GM18519 (cell line): ENCODE measurements at regions not wholly inside any gene's neighbourhood (a gene's known extent, or its start where the extent isn't known, plus 50 kb on each side); places are given as distances from the start of the nearest gene placed in this dataset.
"Not testable (repeated sequence)": the region's sequence is repeated elsewhere in the genome, so short reads cannot be mapped to it uniquely, and the experiment has no call there.

ENCODE experiments used
- ATAC-seq: cut with Tn5 transposase; IDR thresholded peaks from one replicate; pipeline ENCODE4 v1.9.1; 2021; ENCODE audit warnings: mild to moderate bottlenecking, moderate library complexity; ENCODE audit not compliant: unreplicated experiment, low FRiP score

DNA sequence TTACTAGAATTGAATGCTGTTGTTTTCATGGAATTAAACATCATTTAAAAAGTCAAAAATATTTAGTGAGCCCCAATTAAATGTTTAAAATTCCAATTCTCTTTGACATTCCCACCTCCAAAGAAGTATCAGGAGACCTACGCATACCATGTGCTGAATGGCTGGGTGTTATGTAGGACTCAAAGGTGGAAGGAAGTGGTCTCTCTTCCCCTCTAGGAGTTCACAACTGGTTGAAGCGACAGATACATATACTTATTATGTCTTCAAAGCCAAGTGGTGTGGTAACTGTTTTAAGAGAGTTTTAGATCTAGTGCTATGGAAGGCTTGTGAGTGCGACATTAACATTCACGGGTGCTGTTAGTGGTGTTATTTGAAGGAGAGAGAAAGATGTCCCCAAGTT, 464.0 kb downstream of the ATP23 start:
- ATAC-seq: no peak

DNA sequence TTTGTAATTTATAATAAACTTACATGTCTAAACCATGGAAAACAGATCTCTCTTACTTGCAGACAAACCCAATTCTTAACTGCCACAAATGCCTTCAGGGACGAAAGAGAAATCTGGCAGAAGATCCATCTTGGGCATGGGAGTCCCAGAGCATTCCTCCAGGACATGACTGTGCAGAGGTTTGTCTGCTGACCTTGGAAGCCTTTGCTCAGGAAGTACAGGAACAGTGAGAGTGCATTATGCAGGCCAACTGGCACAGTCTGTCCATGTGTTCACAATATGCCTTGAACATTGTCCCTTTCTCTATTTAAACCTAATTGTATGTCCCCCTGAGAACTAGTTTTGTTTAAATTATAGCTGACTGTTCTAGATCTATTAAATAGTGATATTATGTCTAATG, 467.1 kb downstream of the ATP23 start:
- ATAC-seq: no peak

DNA sequence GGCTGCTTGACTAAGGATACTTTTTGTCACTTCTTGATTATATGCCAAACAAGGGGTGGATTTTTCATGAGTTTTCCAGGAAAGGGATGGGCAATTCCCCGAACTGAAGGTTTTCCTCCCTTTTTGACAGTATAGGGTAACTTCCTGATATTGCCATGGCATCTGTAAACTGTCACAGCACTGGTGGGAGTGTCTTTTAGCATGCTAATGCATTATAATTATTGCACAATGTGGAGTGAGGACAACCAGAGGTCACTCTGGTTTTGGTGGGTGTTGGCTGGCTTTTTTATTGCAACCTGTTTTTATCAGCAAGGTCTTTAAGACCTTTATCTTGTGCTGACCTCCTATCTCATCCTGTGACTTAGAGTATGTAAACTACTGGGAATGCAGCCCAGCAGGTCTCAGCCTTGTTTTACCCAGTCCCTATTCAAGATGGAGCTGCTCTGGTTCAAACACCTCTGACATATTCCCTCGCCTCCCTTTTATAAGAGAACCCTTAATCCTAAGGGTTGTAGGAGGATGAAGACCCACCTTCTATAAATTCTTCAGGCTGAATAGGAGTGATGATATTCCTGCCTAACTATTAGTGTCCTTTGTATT, 471.2 kb downstream of the ATP23 start:
- no peak for ATAC-seq

DNA sequence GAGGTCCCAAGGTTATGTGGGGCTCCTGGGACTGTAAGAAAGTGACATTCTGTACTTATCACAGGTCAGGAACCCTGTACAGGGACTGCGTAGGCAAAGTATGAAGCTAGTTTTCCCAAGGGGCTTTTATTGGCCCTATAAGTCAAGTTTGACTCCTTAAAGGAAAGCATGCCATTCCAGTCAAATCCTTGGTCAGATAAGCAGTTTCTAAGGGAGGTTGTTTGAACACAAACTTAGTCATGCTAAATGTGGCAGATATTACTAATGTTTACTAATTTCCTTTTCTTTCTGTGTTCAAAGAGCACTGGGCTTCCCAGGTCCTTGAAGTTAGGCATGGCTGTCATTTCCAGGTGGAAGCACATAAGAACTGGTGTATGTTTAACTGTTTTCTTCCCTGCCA, 472.4 kb downstream of the ATP23 start:
- no peak for ATAC-seq

DNA sequence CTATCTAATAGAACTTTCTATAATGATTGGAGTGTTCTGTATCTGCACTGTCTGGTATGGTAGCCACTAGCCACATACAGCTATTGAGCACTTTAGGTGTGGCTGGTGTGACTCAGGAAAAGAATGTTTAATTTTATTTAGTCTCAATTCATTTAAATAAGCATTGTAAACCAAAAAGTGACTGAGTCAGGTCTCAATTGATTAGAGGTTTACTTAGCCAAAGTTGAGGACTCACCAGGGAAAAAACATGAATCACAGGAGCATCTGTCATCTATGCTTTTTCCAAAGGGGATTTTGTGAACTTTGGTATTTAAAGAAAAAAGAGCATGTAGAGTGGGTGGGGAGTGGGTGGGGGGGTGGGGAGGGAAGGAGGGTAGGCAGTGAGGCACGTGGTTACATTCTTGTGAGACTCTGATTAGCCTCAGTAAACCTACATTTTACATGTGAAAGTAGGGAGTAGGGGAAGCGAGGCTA, 473.1 kb downstream of the ATP23 start:
- ATAC-seq: no peak

DNA sequence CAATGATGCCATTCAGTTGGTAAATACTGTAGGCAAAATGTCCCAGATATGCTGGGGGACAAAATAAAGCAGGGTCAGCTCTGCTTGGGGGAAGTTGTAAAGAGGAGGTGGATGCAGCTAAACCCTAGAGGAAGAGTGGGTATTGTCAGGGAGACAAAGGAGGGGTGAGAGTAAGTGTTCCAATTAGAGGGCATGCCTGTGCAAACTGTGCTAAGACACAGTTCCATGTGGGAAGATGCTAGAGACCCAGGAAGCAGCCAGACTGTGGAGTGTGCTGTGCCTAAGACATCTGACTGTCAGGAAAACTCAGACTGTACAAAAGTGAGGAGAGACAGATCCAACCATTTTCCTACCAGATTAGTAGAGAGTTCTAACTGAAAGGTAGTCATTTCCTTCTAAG, 474.3 kb downstream of the ATP23 start:
- ATAC-seq: no peak

DNA sequence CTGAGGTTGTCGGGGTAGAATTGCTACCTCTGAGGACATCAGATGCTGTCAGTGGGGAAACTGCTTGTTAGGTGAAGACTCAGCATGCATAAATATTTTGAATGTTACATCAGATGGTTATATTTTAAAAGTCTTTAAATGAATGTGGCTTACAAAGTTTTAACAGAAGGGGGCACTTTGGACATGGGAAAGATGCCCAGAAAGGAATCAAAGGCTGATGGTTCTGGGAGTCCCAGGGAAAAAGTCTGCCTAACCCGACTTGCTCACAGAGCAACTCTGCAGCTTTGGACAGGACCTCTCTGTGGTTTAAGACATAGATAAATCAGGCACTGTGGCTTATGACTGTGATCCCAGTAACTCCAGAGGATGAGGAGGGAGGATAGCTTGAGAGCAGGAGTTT, 474.9 kb downstream of the ATP23 start:
- ATAC-seq: no peak

DNA sequence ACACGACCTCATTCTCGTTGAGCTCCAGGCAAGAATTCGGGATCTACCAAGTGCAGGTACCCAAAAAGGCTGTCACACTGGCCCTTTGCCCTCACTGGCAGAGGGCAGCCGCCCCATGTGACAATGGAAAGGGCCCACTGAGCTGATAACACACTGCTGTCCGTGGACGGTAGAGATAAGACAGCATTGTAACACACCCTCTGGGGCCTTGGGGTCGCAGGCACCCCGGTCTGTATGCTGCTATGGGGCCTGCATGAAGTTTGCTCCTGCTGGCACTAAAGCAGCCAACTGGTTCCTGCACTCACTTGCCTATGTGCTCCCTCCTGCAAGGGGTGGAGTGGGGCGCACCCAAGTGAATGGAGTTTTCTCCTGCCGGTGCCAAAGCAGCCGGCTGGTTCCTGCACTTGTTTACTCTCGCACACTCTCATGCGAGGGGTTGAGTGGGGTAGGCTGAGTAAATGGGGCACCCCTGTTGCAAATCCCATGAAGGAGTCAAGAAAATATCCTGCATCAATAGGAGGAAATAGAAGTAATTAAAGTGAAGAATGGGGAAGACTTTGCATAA, 477.9 kb downstream of the ATP23 start:
- ATAC-seq: no peak

DNA sequence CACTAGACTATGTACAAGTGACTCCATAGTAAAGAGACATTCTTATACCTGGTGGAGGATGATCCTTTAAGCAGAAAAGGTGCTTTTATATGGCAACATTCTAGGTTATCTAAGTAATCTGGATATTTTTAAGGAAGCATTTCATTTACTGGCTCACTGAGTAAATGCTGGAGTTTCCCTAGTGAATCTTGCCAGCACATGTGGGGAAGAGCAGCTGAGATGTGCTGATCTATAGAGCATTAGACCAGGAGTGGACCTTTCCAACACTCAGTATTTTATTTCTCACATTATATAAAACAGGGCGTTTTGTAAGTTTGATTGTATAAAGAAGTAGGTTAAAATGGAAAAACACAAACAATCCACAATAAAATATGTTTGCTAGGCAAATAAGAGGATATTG, 478.5 kb downstream of the ATP23 start:
- no peak for ATAC-seq

DNA sequence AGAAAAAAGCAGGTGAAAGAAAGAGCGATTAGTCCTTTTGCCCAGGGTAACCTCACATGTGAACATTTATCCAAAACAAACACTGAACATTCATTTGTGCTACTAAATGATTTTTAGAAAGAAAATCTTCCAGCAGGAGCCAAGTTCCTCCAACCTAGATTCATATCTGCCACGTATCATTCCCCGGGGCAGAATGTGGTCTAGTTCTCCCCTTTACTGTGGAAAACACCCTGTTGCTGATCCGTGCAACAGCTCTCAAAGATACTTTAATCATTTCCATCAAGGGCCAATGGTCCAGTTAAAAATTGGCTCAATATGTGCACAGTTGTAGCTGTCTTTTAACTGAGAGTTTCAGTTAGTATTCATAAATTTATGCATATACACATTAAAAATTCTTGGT, 479.1 kb downstream of the ATP23 start:
- ATAC-seq: no peak

DNA sequence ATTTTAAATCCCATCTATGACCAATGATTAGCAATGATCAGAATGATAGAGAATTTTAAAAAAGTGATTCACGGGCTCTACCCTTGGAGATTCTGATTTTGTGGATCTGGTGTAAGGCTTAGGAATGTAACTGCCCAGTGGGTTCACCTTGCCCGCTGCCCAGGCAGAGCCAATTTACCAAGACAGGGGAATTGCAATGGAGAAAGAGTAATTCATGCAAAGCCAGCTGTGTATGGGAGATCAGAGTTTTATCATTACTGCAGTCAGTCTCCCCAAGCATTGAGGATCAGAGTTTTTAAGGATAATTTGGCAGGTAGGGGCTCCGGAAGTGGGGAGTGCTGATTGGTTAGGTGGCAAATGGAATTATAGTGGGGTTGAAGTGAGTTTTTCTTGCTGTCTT, 480.6 kb downstream of the ATP23 start:
- no peak for ATAC-seq

DNA sequence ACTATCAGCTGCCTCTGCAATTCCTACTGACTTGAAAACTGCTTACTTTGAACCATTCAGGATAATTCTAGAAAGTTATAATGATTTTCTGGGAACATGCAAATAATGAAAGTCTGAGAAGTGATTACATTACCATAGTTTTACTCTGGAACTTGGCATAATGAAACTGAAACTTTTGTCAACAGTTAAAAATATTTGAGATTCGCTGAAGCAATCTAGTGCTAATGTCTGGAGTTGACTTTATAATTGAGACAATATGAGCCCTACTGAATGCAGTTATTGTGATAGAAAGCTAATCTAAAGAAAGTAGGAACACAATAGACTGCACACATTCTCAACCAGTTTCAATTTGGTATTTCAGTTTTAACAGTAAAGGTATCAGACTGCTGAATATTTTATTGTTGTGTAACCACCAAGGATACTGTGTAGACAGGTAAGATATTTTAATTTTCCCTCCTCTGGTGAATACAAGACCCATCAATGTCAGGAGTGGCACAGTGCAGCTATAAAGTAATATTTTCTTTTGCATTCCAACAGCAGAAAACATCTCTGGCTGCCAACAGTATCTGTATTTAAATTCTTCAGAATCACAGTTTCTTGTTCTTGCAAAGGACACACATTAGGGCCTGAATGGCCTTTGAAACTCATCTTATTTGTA, 483.5 kb downstream of the ATP23 start:
- ATAC-seq: peak; percentile 47

DNA sequence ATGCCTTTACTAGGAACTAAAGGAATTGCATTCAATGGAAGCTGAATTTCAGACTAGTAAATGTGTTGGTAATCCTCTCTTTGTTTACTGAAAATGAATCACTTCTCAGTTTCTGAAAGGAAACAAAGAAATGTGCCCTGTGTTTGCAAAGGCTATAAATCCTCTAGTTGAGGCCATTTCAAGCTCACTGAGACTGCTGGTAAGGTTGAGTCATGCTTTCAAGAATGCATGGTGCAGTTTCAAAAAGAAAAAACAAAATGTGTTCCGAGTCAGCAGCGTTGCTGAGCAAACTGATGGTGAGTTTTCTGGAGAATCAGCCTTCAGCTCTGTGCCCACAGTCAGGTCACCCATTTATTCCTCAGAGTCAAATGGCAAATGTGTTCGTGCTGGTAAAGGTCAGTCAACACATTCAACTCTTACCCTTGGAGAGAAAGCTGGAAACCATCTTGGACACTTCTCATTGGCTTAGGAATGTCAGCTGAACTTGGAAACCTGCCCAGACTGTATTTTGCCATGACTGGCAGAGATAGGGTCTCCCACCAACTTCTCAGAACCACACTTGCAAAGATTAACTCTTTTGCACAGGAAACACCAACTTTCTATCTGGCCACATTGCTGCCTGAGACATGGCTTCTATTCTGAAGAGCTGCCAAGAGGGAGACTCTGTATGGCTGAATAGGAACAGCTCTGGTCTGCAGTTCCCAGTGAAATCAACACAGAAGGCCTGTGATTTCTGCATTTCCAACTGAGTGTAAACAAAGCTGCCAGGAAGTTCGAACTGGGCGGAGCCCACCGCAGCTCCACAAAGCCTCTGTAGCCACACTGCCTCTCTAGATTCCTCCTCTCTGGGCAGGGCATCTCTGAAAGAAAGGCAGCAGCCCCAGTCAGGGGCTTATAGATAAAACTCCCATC, 484.4 kb downstream of the ATP23 start:
- peak; percentile 89 for ATAC-seq

DNA sequence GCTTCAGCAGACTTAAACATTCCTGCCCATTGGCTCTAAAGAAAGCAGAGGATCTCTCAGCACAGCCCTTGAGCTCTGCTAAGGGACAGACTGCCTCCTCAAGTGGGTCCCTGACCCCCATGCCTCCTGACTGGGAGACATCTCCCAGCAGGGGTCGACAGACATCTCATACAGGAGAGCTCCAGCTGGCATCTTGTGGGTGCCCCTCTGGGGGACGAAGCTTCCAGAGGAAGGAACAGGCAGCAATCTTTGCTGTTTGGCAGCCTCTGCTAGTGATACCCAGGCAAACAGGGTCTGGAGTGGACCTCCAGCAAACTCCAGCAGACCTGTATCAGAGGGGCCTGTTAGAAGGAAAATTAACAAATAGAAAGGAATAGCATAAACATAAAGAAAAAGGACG, 485.1 kb downstream of the ATP23 start:
- ATAC-seq: not testable (repeated sequence)

DNA sequence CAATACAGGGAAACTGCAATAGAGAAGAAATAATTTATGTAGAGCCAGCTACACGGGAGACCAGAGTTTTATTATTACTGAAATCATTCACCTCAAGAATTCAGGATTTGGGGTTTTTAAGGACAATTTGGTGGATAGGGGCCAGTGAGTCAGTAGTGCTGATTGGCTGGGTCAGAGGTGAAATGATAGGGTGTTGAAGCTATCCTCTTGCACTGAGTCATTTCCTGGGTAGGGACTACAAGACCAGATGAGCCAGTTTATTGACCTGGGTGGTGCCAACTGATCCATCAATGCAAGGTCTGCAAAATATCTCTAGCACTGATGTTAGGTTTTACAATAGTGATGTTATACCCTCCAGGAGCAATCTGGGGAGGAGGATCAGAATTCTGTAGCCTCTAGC, 486.3 kb downstream of the LRIG3 start:
- no peak for ATAC-seq

DNA sequence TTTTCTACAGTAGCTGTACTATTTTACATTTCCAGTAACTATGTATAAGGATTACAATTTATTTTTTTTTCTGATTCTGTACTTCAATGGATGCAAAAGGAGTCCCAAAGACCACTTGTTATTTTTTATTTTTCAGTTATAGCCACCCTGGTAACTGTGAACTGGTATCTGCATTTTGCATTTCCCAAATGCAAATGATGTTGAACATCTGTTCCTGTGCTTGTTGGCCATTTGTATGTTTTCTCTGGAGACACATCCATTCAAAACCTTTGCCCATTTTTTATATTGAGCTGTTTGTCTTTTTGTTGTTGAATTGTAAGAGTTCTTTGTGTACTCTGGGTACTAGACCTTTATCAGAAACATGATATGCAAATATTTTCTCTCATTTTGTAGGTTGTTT, 485.6 kb downstream of the LRIG3 start:
- no peak for ATAC-seq

DNA sequence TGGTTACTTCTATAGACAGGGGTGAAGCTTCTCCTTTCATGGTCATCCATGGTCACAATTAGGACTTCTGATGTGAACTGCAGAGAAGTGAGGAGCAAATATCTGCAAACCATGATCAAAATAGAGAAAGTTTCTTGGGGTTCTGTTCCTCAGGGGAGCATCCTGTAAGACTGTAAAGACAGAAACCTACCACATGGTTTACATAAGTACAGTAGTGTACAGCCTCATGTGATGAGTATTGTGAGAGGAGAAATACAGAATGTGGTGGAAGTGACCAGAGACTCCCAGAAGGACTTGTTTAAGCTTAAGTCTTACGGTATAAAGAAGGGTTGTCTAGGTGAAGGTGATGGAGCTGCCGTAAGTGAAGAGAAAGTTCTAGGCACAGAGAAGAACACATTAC, 484.7 kb downstream of the LRIG3 start:
- peak; percentile 79 for ATAC-seq

DNA sequence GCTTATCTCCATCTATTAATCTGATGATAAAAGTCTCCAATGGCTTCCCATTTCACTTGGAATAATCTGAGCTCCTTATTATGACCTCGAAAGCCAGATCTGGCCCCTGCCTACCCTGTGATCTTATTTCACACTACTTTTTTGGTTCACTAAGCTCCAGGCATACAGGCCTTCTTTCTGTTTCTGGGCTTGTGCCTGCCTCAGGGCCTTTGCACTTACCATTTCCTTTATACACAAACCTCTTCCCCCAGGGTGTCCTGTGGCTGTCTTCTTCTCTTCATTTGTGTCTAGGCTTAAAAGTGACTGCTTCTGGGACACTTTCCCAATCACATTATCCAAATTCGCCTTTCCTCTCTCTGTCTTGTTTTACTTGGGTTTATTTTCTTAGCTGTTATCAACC, 478.8 kb downstream of the LRIG3 start:
- ATAC-seq: no peak

DNA sequence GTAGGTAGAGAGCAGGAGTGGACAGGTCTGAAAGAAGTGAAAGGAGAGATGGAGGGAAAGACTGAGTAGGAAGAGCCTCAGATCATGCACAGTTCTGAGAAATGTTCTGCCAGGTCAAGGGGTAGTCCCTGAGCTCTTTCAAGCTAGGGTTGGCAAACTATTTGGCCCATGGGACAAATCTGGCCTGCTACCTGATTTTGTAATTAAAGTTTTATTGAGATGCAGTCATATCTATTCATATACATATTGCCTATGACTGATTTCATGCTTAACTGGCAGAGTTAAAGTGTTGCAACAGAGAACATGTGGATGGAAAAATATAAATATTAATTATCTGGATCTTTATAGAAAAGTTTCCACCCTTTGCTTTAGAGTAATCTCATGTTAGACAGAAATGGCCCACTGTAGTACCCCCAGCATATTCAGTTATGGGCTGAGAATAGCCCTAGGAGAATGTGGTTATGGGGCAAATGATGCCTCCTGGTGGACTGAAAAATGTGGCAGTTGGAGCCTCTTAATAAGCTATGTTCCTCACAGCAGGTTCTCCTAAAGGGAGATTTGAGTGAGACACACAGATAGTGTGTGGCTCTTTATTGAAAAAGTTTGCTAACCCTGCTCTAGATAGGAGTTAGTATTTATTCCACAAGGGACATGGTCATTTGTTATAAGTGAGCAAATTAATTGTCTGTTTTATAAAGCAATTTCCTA, 476.9 kb downstream of the LRIG3 start:
- peak; percentile 74 for ATAC-seq

DNA sequence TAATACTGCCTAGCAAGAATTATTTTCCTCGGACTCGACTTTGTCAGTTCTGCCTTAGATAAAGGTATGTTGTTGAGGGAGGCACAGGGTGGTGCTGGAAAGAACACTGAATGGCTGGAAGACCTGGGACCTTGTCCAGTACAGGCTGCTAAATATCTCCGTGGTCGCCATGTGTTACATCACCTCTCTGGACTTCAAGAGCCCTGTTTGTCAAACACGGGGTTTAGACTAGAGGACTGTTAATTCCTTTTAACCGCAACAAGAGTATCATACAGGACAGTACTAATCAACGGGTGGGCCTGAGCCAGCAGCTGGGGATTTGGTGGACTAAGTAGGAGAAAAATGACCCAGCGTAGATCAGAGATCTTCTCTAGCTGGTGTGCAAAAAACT, 476.3 kb downstream of the LRIG3 start:
- no peak for ATAC-seq
